HPDE6-E6E7 (cell line): ENCODE measurements at regions not wholly inside any gene's neighbourhood (a gene's known extent, or its start where the extent isn't known, plus 50 kb on each side); places are given as distances from the start of the nearest gene placed in this dataset.

ENCODE experiments used
- DNase-seq: peaks from one replicate; pipeline ENCODE4 v3.0.0; 2011; ENCODE audit warnings: missing footprints; ENCODE audit errors: extremely low spot score

DNA sequence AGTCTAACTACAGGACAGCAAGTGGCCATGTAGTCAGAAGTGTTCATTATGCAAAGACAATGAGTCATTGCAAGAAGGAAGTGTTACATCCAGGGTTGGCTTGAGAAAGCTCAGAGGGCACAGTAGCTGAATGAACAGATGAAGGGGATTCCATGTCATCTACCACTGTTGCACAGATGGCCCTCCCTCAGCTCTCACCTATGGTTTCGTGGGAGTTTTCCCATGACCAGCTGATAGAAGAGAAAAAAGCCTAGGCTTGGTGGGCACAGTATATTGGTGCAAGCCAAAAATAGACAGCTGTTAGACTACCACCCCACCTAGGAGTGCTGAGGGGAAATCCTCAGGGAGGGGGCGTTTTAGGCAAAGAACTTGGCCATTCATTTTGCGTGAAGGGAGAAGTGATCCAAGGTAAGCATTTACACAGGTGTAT lies 217.0 kb downstream of the DMRT2 start:
- peak; percentile 14 for DNase-seq

DNA sequence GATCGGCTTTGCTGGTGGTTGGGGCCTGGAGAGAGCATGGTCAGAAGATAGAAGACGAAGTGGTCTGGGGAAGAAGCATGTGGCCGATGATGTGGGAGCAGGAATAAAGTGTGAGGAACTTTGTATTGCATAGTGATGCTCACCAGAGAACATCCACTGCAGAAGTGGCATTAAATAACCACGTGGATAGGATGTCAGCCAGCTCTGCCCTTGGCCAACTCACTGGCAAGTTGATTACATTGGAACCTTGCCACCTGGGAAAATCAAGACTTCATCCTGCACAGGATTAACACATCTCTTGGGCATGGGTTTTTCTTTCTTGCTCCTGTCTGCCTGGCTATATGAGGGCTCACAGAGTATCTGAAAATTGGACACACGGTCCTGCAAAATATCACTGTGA lies 217.4 kb downstream of the DMRT2 start:
- no peak for DNase-seq

GRCh38 chr9:1269533-1270315 lies 219.6 kb downstream of the DMRT2 start:
- no peak for DNase-seq

GRCh38 chr9:1271367-1271766 lies 221.2 kb downstream of the DMRT2 start:
- no peak for DNase-seq

DNA sequence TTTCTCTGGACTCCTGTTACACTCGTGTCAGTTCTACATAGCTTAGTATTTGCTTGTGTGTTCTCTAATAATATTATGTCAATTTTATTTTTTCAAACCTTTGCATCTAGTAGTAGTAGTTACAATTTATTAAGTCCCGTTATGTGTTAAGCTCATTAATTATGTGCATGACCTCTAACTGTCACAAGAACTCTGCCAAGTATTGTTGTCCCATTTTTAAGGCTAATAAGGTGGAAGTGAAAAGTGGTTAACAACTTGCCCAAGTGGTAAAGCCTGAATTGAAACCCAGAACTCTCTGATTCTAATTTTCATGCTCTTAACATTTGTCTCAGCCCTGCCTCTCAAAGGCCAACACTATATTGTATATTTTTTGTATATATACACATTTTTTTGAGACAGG lies 221.6 kb downstream of the DMRT2 start:
- no peak for DNase-seq

GRCh38 chr9:1272488-1272887 lies 222.3 kb downstream of the DMRT2 start:
- no peak for DNase-seq

DNA sequence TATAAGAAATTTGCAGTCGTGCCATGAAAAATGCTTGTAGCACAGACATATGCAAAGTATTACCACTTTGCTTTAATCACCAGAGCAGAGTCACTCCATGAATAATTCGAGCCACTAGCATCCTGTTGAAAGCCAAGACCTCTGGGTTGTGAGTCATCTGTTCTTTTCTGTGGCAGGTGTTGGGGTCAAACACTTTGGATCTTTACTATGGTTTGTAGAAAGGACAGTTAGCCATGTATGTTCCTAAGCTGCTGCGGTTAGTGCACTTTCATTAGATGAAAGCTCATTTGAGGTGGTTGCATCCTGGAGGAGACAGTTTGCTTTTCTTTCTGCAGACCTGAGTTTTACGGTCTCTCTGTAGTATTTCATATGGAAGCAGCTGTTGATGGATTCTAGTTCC lies 223.7 kb downstream of the DMRT2 start:
- DNase-seq = no peak

GRCh38 chr9:1274334-1274733 lies 224.2 kb downstream of the DMRT2 start:
- no peak for DNase-seq

- no peak for DNase-seq
Observed at GRCh38 chr9:1276474-1276873, 226.3 kb downstream of the DMRT2 start.

GRCh38 chr9:1284727-1285126 lies 234.6 kb downstream of the DMRT2 start:
- no peak for DNase-seq

- no peak for DNase-seq
Observed at GRCh38 chr9:1285526-1285925, 235.4 kb downstream of the DMRT2 start.

DNA sequence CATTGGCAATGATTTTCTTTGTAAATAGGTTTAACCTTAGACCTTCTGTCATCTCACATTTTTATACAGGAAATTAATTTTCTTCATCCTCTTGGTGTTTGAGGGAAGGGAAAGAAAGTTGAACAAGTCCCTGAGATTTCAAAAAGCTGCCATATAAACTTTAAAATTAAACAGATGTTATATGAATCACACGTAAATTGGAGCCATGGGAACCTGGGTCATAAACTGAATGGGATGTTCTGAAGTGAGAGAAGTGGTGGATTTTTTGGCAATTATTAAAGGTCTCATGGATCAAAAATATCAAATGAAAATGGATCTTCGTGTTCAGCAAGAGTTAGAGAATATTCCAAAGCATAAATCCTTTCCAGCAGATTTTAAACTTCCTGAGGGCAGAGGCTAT lies 242.2 kb downstream of the DMRT2 start:
- no peak for DNase-seq

GRCh38 chr9:1294641-1295258 lies 244.6 kb downstream of the DMRT2 start:
- DNase-seq = no peak

- DNase-seq = no peak
Observed at GRCh38 chr9:1296331-1296730, 246.2 kb downstream of the DMRT2 start.

DNA sequence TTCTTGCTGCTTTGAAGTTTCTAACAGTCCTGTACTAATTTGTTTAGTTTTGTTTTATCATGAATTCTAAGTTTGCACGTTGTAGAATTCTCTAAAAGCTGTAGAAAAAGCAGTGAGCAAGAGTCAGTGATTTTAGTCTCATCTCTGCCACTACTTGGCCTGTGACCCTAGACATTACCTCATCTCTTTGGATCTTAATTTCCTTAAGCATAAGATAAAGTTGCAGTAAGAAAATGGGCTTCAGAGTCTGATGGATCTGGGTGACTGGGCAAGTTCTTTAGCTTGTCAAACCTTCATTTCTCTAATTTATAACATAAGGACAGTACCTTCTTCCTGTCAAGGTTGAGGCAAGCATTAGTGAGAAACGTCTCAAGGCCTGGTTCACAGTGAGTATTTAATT lies 247.9 kb downstream of the DMRT2 start:
- no peak for DNase-seq

GRCh38 chr9:1300941-1301340 lies 250.8 kb downstream of the DMRT2 start:
- no peak for DNase-seq

DNA sequence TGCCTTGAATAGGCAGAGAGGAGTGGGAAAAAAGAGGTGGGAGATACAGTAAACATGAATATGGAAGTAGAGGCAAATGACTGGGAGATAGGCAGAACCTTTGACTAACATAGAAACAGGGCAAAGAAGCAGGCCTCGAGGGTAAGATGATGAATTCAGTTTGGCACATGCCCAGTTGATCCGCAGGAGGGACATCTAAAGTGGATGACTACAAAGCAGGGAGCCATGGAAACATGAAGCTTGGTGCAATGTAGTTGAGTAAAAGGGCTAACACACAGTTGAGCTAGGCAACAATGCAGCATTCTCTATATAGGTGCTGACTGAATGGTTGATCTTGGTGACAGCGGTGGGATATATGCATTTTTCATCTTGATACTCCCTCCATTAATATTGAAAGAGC lies 253.8 kb downstream of the DMRT2 start:
- DNase-seq = no peak

DNA sequence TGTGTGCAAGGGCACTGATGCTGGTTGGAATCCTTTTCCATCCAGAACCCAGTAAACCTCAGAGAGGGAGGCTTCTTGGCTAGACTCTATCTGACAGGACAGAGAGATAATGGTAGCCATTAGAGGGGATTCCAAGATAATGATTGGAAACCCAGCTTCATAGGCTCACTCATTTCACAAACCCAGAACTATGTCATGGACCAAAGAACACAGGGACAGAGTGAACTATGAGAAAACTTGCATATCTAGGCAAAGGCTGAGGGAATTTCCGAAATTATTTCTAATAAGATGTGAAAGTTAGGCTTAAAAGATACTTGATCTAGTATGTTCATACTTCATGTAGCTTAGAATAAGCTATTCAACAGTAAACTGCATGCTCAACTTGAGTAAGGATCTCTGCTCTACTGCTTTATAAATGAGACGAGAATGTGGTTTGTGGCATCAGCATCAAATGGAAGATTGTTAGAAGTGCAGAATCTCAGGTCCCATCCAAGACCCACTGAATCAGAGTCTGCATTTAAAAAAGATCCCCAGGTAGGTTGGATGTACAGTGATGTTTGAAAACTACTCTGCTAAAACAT lies 261.4 kb downstream of the DMRT2 start:
- no peak for DNase-seq

- DNase-seq = no peak
Observed at GRCh38 chr9:1319436-1319835, 269.3 kb downstream of the DMRT2 start.

GRCh38 chr9:1320051-1320557 lies 269.9 kb downstream of the DMRT2 start:
- DNase-seq = no peak

- no peak for DNase-seq
Observed at GRCh38 chr9:1320607-1321195, 270.5 kb downstream of the DMRT2 start.

GRCh38 chr9:1327467-1327866 lies 277.3 kb downstream of the DMRT2 start:
- no peak for DNase-seq

DNA sequence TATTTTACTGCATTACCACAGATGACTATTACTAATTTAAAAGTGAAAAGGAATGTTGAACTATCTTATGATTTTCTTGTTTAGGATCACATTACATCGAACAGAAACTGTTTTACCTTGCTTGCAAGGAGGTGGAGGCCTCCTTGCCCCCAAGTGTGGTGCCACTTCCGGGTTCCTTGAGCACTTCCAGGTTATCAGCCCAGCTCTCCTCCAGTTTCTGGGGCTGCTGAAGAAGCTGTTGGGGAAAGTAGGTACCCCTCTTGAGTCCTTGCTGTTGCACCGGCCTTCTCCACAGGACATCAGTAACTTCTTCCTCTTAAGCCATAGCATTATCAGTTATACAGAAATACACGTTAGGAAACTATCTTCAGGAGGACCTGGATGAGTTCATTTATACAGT lies 278.2 kb downstream of the DMRT2 start:
- DNase-seq = no peak
